HS-27A (cell line): ENCODE measurements at regions not wholly inside any gene's neighbourhood (a gene's known extent, or its start where the extent isn't known, plus 50 kb on each side); places are given as distances from the start of the nearest gene placed in this dataset.
A peak's percentile ranks its signal among the peaks of the same experiment; 100 is the strongest.
"Not testable (repeated sequence)": the region's sequence is repeated elsewhere in the genome, so short reads cannot be mapped to it uniquely, and the experiment has no call there.

Source experiments
- DNase-seq: peaks from one replicate; pipeline ENCODE4 v3.0.0-alpha.2; 2012; ENCODE audit warnings: low read depth, missing footprints

DNA sequence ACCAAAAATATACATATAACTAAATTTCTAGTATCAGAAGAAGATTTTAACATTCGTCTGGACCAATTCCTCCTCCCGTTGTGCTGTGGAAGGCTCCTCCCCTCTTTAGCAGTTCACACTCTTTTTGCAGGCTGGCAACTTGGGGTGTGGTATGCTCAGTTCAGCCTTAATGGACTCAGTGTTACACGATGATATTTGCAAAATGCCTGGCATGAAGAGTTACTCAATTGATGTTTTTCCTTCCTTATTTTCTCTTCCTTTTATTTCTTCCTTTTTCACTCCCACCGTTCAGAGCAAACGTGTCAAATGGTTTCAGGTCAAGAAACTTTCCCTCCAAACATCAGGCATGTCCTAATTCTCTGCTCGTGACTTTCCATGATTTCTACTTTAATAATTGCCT, 248.3 kb downstream of the PHF14 start:
- DNase-seq, result no peak

DNA sequence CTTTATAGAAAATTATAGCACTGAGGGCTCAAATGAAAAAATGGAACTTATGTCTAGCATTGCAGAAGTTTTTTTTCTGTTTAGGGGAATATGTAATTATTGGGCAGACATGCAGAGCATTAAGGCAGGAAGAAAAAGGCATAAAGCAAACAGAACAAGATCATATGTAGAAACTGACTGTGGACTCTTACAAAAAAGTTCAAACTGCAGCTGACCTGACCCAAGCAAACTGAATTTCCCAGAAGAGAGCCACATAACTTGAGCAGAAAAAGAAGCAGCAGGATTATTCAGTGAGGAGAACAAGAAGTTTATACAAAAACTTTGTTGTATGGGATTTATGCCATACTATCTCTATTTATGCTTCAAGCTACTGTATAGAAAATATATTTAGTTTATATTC, 250.9 kb downstream of the PHF14 start:
- DNase-seq, result no peak

DNA sequence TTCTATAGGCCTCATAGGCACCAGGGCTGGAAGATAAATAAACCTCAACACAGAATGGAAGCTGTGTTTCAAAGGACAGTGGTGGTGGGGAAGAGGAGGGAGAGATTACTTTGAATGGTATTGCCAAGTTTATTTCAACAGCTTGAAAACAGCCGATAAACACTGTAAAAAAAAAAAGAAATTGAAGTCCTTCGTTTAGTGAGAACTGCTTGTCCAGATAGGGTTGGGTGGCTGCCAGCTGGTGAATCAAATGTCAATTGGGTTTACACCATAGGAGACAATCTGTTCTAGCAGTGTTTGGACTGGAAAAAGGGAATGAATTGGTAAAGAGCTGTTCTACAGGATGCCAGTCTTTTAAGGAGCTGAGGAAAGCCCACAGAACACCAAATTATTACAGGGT, 254.8 kb downstream of the PHF14 start:
- DNase-seq, result no peak

DNA sequence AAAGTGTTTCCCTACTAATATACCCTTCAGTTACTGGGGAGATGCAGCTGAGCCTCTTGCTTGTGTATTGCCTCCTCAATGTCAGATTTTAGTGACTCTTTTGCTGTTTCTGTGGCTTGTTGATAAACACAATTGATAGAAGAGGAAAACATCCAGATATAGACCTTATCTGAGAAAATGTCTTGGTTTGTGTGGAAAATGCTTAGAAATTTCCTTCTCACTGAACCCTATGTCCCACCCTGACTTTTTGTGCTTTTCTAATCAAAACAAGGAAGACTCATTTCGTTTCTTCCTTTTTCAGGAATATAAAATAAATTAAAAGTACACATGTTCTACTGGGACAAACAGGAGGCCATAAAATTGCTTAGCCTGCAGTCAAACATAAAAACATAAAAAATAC, 257.5 kb downstream of the PHF14 start:
- DNase-seq, result no peak

DNA sequence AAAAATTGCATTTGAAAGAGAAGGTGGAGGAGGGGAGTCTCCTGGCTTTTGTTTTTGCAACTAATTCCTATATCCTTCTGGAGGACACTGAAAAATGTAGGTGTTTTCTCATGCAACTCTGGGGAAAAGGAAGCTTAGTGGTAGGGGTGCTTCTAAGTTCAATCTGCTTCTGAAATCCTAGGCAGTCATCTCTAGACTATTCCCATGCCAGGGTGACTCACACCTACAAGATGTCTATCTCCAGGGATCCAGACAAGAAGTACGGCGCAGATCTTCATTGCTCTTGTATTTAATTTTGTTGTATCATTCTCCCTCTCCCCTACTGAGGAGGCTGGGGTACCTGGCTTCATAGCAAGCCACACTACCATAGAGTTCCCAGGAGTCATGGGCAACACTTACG, 258.8 kb downstream of the PHF14 start:
- DNase-seq, result no peak

DNA sequence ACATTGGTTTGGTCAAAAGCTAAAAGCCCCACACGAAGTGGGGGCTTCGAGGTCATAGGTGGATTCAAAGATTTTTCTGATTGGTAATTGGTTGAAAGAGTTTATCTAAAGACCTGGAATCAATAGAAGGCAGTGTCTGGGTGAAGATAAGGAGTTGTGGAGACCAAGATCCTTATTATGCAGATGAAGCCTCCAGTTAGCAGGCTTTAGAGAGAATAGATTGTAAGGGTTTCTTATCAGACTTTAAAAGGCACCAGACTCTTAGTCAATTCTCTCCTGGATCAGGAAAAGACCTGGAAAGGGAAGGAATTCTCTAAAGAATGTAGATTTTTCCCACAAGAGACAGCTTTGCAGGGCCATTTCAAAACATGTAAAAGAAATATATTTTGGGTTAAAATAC, 260.2 kb downstream of the PHF14 start:
- no peak for DNase-seq

DNA sequence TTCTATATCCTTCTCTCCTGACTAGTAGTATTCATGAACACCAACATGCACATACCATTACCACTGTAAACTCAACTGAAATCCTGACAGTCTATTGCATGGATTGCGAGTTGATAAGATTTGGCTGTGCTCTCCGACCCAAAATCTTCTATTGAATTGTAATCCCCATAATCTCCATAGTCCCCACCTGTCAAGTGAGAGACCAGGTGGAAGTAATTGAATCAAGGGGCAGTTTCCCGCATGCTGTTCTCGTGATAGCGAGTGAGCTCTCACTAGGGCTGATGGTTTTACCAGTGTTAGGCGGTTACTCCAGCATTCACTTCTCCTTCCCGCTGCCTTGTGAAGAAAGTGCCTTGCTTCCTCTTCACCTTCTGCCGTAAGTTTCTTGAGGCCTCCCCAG, 261.8 kb downstream of the PHF14 start:
- DNase-seq, result no peak

DNA sequence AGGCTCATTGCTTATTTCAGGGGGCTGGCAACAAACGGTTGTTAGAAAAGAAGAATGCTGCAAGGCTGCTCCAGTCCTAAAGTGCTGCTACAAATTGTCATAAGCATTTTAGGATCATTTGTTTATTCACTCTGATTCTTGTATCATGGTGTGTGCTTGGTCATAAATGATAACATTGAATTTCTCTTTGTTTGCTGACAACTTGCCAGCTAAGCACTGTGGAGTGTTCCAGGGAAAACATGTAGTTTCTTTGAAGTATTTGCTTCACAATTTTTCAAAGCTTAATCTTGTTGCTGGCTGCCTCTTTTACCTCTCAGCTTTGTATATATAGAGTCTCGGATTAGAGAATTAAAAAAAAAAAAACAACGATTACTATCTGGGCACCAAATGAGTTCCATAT, 263.0 kb downstream of the PHF14 start:
- no peak for DNase-seq

DNA sequence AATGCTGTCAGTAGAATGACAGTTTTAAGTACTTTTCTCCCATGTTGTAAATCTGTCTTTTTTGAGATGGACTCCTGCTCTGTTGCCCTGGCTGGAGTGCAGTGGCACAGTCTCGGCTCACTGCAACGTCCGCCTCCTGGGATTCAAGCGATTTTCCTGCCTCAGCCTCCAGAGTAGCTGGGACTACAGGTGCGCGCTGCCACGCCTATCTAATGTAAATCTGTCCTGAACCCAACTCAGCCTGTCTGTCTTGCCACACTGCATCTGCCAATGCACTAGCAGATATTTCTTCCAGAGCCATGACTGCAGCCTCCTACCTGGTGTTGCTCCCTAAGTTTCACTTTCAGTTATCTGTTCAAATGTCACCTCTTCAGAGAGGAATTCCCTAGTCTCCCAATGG, 264.1 kb downstream of the PHF14 start:
- no peak for DNase-seq

DNA sequence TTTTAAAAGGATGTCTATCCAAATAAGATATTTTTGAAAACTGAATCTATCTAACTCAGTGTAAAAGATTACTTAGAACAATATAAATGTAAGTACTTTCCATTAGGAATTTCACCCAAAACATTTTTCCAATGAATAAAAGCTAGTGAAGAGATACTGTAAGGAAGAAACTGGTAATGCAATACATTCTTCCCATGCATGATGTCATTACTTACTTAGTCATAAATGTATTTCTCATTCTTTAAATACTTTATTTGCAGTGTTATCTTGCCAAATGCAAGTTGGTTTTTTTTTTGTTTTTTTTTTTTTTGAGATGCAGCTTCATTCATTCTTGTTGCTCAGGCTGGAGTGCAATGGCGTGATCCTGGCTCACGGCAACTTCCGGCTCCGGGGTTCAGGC, 265.6 kb downstream of the PHF14 start:
- DNase-seq, result peak; percentile 11

DNA sequence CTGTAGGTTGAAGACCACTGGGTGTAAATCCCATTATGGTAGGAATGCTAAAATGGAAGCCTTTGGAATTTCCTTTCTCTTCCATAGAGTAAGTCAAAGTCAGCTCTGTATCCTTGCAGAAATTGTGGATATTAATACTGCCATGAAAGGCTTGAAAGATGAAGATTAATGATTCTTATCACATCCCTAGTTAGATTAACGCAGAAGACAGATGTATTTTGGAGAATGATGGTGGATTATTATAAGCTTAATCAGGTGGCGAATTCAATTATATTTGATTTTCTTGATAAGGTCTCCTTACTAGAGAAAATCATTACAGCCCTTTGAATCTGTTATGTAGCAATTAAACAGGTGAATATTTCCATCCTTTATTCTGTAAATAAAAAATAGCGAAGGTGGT, 270.1 kb downstream of the PHF14 start:
- no peak for DNase-seq

DNA sequence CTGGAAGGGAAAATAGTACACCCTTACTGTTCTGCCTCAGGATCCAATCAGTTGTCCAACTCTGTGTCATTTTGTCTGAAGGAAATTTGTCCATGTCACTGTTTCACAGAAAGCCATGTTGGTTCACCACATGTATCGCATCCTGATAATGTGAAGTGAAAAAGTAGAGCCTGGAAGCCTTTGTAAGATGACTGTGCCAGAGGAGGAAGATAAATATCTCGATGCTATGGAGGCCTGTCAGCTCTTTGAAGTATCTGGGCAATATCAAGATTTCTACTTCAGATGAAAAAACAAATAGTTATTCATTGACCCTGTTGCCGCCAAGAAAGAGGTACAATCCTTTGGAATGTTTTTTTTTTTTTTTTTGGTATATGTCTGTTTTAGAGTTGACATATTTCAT, 270.5 kb downstream of the PHF14 start:
- DNase-seq, result no peak

DNA sequence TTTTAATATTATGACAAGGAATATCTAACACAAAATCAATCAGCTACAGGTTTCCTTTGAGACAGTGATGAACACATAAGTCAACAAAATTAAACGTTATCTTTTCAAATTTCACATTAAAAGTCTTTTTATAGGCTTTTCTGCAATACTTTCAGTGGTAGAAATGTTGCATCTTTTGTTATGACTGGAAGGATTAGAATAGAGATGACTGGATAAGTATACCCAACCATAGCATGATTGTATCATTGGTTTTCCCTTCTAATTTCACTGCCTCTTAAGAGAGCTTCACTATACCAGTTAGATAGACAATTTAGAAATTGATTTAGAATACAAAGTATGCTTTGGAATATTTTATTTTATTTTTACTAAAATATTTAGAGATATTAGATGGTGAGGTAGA, 273.9 kb downstream of the PHF14 start:
- no peak for DNase-seq

DNA sequence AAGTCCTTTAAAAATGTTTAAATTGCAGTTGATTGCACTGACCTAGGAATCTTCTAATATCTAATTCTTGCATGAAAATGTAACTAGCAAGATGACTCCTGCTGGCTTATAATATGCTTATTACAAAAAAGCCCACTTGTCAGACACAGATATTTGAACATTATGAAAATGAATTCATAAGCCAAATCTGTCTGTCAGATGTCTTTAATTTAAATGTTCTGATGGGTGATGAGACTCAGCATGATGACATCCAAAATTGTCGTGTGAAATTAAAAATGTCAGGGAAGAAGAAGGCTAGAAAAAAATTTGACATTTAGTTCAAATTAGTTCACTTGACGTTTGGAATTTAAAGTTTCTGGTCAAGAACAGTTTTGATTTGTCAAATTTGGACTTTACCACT, 277.8 kb downstream of the PHF14 start:
- DNase-seq, result no peak

DNA sequence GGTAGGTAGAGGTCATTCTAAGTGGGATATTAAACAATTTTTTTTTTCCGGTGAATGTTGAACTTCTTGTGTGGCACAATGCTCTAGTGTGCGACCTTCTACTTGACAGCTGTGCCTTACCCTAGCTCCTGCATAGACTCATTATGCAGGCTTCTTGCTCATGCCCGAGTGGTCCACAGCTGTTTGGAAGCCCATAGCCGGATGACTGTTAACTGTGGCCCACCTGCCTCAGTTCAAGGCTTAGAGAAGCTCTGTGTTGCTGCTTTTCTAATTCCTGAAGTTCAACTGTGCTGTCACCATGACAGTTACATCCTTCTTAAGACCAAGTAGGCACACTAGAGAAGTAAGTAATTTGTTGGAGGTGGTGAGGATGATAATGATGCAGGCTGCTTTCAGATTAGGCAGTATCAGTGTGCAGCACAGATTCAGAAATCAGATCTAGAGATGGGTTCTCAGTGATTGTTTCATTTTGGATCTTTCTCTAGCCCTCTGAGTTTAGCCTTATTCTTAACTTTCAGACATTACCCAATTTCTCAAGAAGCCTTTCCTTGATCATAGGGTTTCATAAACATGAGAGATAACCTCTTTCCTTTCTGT, 278.4 kb downstream of the PHF14 start:
- no peak for DNase-seq

DNA sequence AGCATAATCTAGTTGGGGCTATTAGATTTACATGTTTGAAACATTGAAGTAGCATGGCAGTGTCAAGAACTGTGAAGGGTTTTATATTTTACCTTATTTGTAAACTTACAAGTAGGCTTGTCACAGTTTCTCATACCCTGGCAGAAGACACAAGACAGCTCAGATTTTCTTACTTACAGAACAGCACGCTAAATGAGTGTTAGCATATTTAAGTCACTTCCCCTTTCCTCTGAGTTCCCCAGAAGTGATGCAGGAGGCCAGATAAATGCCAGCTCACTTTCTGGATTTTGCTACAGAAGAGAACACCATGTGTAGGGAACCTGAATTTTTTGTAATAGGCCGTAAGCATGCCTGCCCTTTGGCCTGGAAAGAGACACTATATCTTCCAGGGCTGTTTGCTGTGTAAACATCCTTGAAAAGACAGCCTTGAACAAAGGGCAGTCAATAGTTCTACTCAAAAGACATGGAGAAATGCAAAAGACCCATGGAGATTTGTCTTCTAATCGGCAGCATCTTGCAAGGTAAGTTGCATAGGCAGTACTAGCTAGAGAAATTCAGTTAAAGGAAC, 279.1 kb downstream of the PHF14 start:
- no peak for DNase-seq

DNA sequence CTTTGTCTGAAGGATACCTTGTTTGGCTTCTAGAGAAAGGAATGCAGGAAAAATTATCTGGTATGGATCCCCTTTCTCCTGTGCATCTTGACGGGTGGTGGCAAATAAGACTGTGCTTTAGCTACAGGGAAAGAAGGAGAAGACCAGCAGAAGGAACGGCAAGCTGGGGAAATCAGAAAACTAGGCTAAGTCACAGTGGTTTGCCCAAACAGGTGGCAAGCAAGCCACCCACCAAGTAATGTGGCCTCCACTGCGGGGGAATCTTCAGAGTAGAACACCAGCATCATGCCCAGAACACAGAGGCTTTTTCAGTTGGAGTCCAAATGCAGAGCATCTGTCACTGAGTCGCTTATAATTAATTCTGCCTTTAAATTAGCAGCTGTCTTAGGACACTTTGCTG, 282.8 kb downstream of the PHF14 start:
- DNase-seq, result no peak

DNA sequence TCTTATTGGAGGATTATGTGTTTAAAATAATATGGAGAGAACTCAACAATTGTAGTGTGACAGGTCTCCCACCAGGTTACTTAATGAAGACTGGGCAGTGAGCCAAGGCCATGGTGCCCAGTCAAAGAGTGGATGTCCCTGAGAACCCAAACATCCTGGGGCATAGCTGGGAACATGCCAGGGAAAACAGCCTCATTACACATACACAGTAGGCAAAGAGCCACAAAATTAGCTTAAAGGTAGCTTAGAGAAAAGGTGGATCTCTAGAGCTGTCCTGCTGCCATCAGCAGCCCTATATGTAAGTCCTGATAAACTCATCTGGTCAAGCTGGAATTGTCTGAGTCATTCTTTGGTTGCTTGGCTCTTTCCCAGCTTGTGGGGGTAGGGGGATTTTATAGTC, 287.8 kb downstream of the PHF14 start:
- DNase-seq, result peak; percentile 14

DNA sequence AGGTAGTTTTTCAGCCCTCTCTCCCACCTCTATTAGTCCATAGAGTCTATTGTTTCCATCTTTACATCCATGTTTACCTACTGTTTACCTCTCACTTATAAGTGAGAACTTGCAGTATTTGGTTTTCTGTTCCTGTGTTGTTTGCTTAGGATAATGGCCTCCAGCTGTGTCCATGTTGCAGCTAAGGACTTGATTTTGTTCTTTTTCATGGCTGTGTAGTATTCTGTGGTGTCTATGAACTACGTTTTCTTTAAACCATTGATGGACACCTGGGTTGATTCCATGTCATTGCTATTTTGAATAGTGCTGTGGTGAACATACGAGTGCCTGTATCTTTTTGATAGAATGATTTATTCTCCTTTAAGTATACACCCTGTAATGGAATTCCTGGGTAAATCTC, 292.4 kb downstream of the PHF14 start:
- no peak for DNase-seq

DNA sequence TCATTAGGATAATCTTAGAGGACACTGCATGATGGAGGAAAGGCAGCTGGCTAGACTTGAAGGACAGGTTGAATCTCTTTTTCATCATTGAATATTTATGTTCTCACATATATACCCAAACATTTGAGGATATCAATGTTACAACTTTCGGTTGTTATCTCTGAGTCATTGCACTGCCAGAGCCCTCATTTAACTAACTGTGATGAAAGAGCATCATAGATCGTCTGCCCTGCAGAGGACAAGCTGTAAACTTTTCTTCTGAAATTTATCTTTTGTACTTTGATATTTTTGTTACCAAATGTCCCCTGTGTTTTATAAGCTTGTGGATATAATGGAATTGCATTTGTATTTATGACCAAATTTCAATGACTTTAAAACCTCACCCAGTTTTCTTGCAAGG, 298.7 kb downstream of the PHF14 start:
- DNase-seq, result no peak

DNA sequence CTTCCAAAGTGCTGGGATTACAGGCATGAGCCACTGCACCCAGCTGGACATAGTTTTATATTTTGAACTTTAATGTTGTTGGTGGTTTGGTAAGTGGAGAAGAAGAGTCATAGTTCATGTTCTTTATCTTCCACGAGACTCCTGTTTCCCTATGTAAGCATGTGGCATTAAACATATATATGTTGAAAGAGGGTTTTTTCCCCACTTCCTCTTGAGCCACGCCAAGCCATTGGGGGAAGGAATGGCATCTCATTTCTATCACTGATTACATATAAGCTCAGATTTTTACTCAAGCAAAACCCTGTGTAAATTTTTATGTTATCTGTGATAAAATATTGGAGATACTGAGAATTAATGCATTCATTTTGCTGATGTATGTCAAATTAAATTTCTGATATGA, 300.4 kb downstream of the PHF14 start:
- no peak for DNase-seq

DNA sequence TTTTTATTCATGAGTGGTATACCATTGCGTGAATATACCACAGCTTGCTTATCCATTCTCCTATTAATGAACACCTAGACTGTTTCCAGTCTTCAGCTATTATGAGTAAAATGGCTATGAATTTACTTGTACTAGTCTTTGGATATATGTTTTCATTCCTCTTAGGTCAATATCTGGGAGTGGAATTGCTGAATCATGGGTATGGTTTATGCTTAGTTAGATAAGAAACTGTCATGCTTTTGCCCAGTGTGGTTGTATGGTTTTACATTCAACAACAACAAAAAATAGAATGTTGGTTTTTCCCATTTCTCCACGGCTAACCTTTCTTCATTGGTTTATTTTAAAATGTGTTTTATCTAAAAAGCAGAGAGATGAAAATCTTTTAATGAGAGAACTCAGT, 308.3 kb downstream of the PHF14 start:
- DNase-seq, result no peak

DNA sequence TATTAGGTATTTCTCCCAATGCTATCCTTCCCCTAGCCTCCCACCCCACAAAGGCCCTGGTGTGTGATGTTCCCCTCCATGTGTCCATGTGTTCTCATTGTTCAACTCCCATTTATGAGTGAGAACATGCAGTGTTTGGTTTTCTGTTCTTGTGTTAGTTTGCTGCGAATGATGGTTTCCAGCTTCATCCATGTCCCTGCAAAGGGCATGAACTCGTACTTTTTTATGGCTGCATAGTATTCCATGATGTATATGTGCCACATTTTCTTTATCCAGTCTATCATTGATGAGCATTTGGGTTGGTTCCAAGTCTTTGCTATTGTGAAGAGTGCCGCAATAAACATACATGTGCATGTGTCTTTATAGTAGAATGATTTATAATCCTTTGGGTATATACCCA, 309.9 kb downstream of the PHF14 start:
- not testable (repeated sequence) for DNase-seq

DNA sequence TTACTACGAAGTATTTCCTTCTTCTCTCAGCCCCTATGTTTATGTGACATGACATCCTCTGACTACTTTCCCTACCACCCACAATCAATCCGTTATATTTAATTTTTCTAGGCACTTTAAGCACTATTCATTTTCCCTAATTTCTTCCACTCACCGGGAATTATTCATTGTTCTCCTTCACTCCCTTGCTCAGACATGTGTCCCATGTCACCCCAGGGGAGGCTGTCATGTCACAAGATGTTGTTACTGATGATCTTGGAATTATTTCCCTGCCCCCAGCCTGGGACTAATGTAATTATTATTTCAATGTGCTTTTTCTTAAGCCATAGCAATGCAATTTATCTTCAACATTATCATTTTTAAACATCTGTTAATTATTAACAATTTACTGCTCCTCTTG, 317.2 kb downstream of the PHF14 start:
- DNase-seq, result no peak

DNA sequence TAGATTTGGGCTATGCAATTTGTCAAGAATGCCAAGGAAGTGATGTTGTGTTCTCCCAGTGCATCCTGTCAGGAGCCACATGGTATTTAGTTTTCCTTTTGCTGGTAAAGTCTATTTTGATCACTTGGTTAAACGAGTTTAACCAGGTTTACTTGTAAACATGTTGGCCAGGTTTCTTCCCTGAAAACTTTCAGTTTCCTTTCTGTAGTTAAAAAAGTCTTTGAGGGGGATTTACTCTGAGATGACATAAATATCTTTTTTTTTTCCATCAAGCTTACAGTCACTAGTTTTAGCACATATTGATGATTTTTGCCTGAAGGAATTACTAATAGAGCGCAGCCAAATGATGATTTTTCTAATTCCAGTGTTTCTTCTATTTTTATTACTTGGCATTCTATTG, 320.5 kb downstream of the PHF14 start:
- DNase-seq, result no peak
